Heart left ventricle (tissue), 13 donors: ENCODE measurements at regions not wholly inside any gene's neighbourhood (a gene's known extent, or its start where the extent isn't known, plus 50 kb on each side); places are given as distances from the start of the nearest gene placed in this dataset.

Experiments used
- POLR2A ChIP-seq, 2 donors: fragments of 450-650 bp; IDR thresholded peaks; one replicate each; pipeline ENCODE4 v1.6.1; 2017; ENCODE audit warnings: antibody characterized with exemption in 2 of 2, mild to moderate bottlenecking in 2 of 2, moderate library complexity in 2 of 2
- TF ChIP-seq, protein P1 (sequence below), 12 donors: fragments of 200-600 bp; sonication (generic) in 4 of 12; IDR thresholded peaks; one replicate each; pipeline versions ENCODE4 v1.5.0 to v1.8.0; 2018 to 2022; ENCODE audit warnings: antibody characterized with exemption in 12 of 12, mild to moderate bottlenecking in 5 of 12
- donor health status: ischemic (EF 13 %, LVEDD 7.1; RV severe dilation, severe dysfunction).
- donor health status: DM: no; HTN: yes; CAD: no.
- donor health status: DM: no; HTN: no; CAD: no.
- donor health status: ischemic (EF 25% LVEDD 6.9; RV normal size, moderate dysfunction).
- donor health status: ischemic (EF 25% LVEDD 5.7; RV mildly dilated, moderate dysfunction).
- donor health status: ischemic (EF 35%, LVEDD 5.7; RV mildly dilated, moderate dysfunction).
- donor health status: nonischemic (EF 11% LVEDD 7.7; RV severe dilation, severe dysfunction).
- donor health status: DM: yes; HTN: yes; CAD: no.
- donor health status: PGD.
- donor health status: ischemic (EF 29% LVEDD 5.4; RV normal size, mild dysfunction).
- donor health status: nonischemic (EF 23%, LVEDD 6.1; RV moderate dilation, normal function).

GRCh38 chr7:110317541-110318265, 773.2 kb upstream of the LRRN3 start:
- TF ChIP-seq, protein P1, sequence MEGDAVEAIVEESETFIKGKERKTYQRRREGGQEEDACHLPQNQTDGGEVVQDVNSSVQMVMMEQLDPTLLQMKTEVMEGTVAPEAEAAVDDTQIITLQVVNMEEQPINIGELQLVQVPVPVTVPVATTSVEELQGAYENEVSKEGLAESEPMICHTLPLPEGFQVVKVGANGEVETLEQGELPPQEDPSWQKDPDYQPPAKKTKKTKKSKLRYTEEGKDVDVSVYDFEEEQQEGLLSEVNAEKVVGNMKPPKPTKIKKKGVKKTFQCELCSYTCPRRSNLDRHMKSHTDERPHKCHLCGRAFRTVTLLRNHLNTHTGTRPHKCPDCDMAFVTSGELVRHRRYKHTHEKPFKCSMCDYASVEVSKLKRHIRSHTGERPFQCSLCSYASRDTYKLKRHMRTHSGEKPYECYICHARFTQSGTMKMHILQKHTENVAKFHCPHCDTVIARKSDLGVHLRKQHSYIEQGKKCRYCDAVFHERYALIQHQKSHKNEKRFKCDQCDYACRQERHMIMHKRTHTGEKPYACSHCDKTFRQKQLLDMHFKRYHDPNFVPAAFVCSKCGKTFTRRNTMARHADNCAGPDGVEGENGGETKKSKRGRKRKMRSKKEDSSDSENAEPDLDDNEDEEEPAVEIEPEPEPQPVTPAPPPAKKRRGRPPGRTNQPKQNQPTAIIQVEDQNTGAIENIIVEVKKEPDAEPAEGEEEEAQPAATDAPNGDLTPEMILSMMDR (IDR thresholded peaks at IDR 0.05) = no peak
- TF ChIP-seq POLR2A (IDR thresholded peaks at IDR 0.05) = no peak
